ENCODE measurements at regions not wholly inside any gene's neighbourhood (a gene's known extent, or its start where the extent isn't known, plus 50 kb on each side); places are given as distances from the start of the nearest gene placed in this dataset.

GRCh38 chr19:32165141-32165540 is 180.3 kb upstream of the ZNF507 start:
- no peak for DNase-seq
- H3K9me1 ChIP-seq (ENCODE audit: insufficient read depth, low read length): no peaks in the 10 kb centered on the region
- ATAC-seq (ENCODE audit: low read depth): no peak
- in situ Hi-C loops (cut with MboI; ENCODE audit: low sequenced_read_pairs): no loop called here
- no peak overlapping the region for H3K4me2 ChIP-seq (ENCODE audit: low read depth, low read length)
- no peaks in the 10 kb centered on the region for H3K27me3 ChIP-seq (ENCODE audit: control insufficient read depth, insufficient read depth, low read length)
- dilution Hi-C loops (cut with HindIII; ENCODE audit: low sequenced_read_pairs, unreplicated experiment): no loop called here
- WGBS, 2 experiments (ENCODE audit: extremely low coverage in 2 of 2, insufficient read length in 1 of 2): 60% methylated on average over 5 of the region's 11 CpGs; no CpG with 5 or more reads in 1 of the 2 experiments
- H3K23ac ChIP-seq (ENCODE audit: low read depth, low read length): no peak overlapping the region
- BruUV-seq (replicated peaks): no TSS peak
- no peak overlapping the region for H3K4me3 ChIP-seq (ENCODE audit: insufficient read depth, low read depth, low read length)
- H2BK20ac ChIP-seq (ENCODE audit: low read depth, low read length): no peak overlapping the region
- CTCF ChIA-PET: no interaction called here
- POLR2A ChIA-PET (ENCODE audit: unreplicated experiment): no interaction called here
- no peaks in the 10 kb centered on the region for H3K4me1 ChIP-seq (ENCODE audit: control insufficient read depth, insufficient read depth, low read length)
- no peak overlapping the region for H2BK120ac ChIP-seq (ENCODE audit: low read depth, low read length)
- no peak overlapping the region for H2BK5ac ChIP-seq (ENCODE audit: low read depth, low read length, poor library complexity, severe bottlenecking)
- H2AK5ac ChIP-seq (ENCODE audit: low read depth, low read length): no peak overlapping the region
- H3K9ac ChIP-seq (ENCODE audit: low read depth, low read length): no peak overlapping the region
- no peaks in the 10 kb centered on the region for H4K20me1 ChIP-seq (ENCODE audit: insufficient read depth, low read length)
- no peaks in the 10 kb centered on the region for H3K36me3 ChIP-seq (ENCODE audit: control insufficient read depth, insufficient read depth, low read length)
- no peak overlapping the region for H2BK15ac ChIP-seq (ENCODE audit: low read depth, low read length)
- TF ChIP-seq MAFK (IDR thresholded peaks at IDR 0.05; ENCODE audit: low read depth, low read length) (no peak), SMC3 (IDR thresholded peaks at IDR 0.05; ENCODE audit: low read depth, low read length) (no peak), RCOR1 (IDR thresholded peaks at IDR 0.05; ENCODE audit: insufficient replicate concordance, low read length) (no peak), USF2 (IDR thresholded peaks at IDR 0.05; ENCODE audit: low read depth, low read length) (no peak), MXI1 (IDR thresholded peaks at IDR 0.05; ENCODE audit: borderline replicate concordance, low read depth, low read length) (no peak), CEBPB (IDR thresholded peaks at IDR 0.05; ENCODE audit: low read depth, low read length) (no peak)
- TF ChIP-seq, protein P1, sequence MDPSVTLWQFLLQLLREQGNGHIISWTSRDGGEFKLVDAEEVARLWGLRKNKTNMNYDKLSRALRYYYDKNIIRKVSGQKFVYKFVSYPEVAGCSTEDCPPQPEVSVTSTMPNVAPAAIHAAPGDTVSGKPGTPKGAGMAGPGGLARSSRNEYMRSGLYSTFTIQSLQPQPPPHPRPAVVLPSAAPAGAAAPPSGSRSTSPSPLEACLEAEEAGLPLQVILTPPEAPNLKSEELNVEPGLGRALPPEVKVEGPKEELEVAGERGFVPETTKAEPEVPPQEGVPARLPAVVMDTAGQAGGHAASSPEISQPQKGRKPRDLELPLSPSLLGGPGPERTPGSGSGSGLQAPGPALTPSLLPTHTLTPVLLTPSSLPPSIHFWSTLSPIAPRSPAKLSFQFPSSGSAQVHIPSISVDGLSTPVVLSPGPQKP (IDR thresholded peaks at IDR 0.05; ENCODE audit: borderline replicate concordance, low read depth, low read length): no peak
- H4K8ac ChIP-seq (ENCODE audit: low read depth in 2 of 2, low read length in 2 of 2): no peak overlapping the region
- no peak overlapping the region for H4K91ac ChIP-seq (ENCODE audit: insufficient read depth, low read depth, low read length)
- no peak overlapping the region for H4K5ac ChIP-seq (ENCODE audit: low read depth, low read length)
- H3K79me1 ChIP-seq (ENCODE audit: low read depth in 1 of 2, low read length in 2 of 2): no peaks in the 10 kb centered on the region
- no peak overlapping the region for H3K14ac ChIP-seq (replicated peaks; ENCODE audit: low read depth, low read length)
- no peak overlapping the region for H3K56ac ChIP-seq (ENCODE audit: extremely low read depth, insufficient read depth, low read length)
- H3K4ac ChIP-seq (ENCODE audit: low read depth, low read length): no peak overlapping the region
- H3K9me3 ChIP-seq (ENCODE audit: control insufficient read depth, insufficient read depth, low read length): peaks cover 2% of the 10 kb centered on the region; the same call in 1 of the 2 replicates
- no peak overlapping the region for H3K27ac ChIP-seq (ENCODE audit: insufficient read depth, low read length)
- no peak overlapping the region for H2AK9ac ChIP-seq (replicated peaks; ENCODE audit: low read depth, low read length, poor library complexity)
- H3K18ac ChIP-seq (ENCODE audit: low read depth, low read length): no peak overlapping the region
- intact Hi-C loops (cut with micrococcal nuclease): no loop called here
- no peak overlapping the region for H2AFZ ChIP-seq (replicated peaks; ENCODE audit: low read length, poor library complexity)

Measured in IMR-90 (cell line).